Skeletal muscle satellite cell (primary cell): ENCODE measurements at regions not wholly inside any gene's neighbourhood (a gene's known extent, or its start where the extent isn't known, plus 50 kb on each side); places are given as distances from the start of the nearest gene placed in this dataset. TPM values are rescaled to one million over a fixed set of nuclear protein-coding genes. Genes with fewer than 3 reads are reported as not detected.
A peak's percentile ranks its signal among the peaks of the same experiment; 100 is the strongest.
"Not testable (repeated sequence)": the region's sequence is repeated elsewhere in the genome, so short reads cannot be mapped to it uniquely, and the experiment has no call there.

Experiments used
- H3K27me3 ChIP-seq: 2 replicates; pipeline ENCODE4 v1.7.0; 2013; ENCODE audit warnings: low read length; ENCODE audit not compliant: control insufficient read depth, insufficient read depth
- H3K36me3 ChIP-seq: 2 replicates; pipeline ENCODE4 v1.7.0; 2013; ENCODE audit warnings: mild to moderate bottlenecking, control low read depth, low read length; ENCODE audit not compliant: insufficient read depth
- H3K4me1 ChIP-seq: 2 replicates; pipeline ENCODE4 v1.7.0; 2013; ENCODE audit warnings: low read length; ENCODE audit not compliant: control insufficient read depth, insufficient read depth
- H3K4me2 ChIP-seq: 2 replicates; pipeline ENCODE4 v1.7.0; 2013; ENCODE audit warnings: mild to moderate bottlenecking, low read length
- H3K4me3 ChIP-seq: 2 replicates; pipeline ENCODE4 v1.7.0; 2013; ENCODE audit warnings: low read length
- H3K9ac ChIP-seq: 2 replicates; pipeline ENCODE4 v1.7.0; 2013; ENCODE audit warnings: mild to moderate bottlenecking, low read depth, low read length, moderate library complexity
- H3K9me3 ChIP-seq: replicated peaks from 2 replicates; pipeline ENCODE4 v1.7.0; 2013; ENCODE audit warnings: mild to moderate bottlenecking, control low read depth, low read length
- small RNA-seq: library from RNA; depleted of rRNA; stranded (forward); fragments of <200 nt; gene quantifications from one replicate; pipeline ENCODE3, GENCODE V24; 2012

GRCh38 chr7:65080799-65081668 is 74.5 kb upstream of the ERV3-1 start:
- not testable (repeated sequence) for H3K27me3 ChIP-seq, H3K4me1 ChIP-seq, H3K9me3 ChIP-seq, H3K36me3 ChIP-seq
- H3K4me2 ChIP-seq = peak overlapping the region; percentile 77
- H3K9ac ChIP-seq = peak overlapping the region; percentile 84
- peak overlapping the region; percentile 94 for H3K4me3 ChIP-seq

- H3K4me1 ChIP-seq, H3K36me3 ChIP-seq, H3K4me2 ChIP-seq, H3K4me3 ChIP-seq, H3K9me3 ChIP-seq, H3K27me3 ChIP-seq, H3K9ac ChIP-seq: not testable (repeated sequence)
Measured at GRCh38 chr7:65074959-65075358, 68.5 kb upstream of the ERV3-1 start.

GRCh38 chr7:65073160-65073559 is 66.7 kb upstream of the ERV3-1 start:
- H3K4me1 ChIP-seq, H3K36me3 ChIP-seq: not testable (repeated sequence)

GRCh38 chr7:65071854-65072431 is 65.5 kb upstream of the ERV3-1 start:
- not testable (repeated sequence) for H3K4me1 ChIP-seq, H3K4me3 ChIP-seq, H3K27me3 ChIP-seq, H3K9ac ChIP-seq, H3K4me2 ChIP-seq, H3K9me3 ChIP-seq, H3K36me3 ChIP-seq

More at GRCh38 chr7:65073160-65073559, 66.7 kb upstream of the ERV3-1 start:
- H3K27me3 ChIP-seq, H3K9me3 ChIP-seq, H3K4me2 ChIP-seq, H3K9ac ChIP-seq, H3K4me3 ChIP-seq: not testable (repeated sequence)

- not testable (repeated sequence) for H3K9ac ChIP-seq, H3K36me3 ChIP-seq, H3K4me3 ChIP-seq, H3K9me3 ChIP-seq, H3K4me1 ChIP-seq, H3K4me2 ChIP-seq, H3K27me3 ChIP-seq
Measured at GRCh38 chr7:65069476-65069875, 63.0 kb upstream of the ERV3-1 start.

GRCh38 chr7:65062566-65062965 is 56.1 kb upstream of the ERV3-1 start:
- H3K4me2 ChIP-seq, H3K9ac ChIP-seq, H3K36me3 ChIP-seq, H3K27me3 ChIP-seq, H3K9me3 ChIP-seq, H3K4me1 ChIP-seq, H3K4me3 ChIP-seq: not testable (repeated sequence)

GRCh38 chr7:65059247-65059646 is 52.8 kb upstream of the ERV3-1 start:
- H3K4me1 ChIP-seq, H3K9me3 ChIP-seq, H3K4me3 ChIP-seq: not testable (repeated sequence)

More at GRCh38 chr7:65059247-65059646, 52.8 kb upstream of the ERV3-1 start:
- not testable (repeated sequence) for H3K4me2 ChIP-seq, H3K27me3 ChIP-seq, H3K9ac ChIP-seq, H3K36me3 ChIP-seq

Small RNA genes in the stretch of these regions (small RNA-seq; reads per million reads assigned to genes)
- gene AC104073.1 = not detected
- not detected for gene SNORA15B-1
- gene SNORA22C = 0.35 reads per million
